ENCODE measurements at regions not wholly inside any gene's neighbourhood (a gene's known extent, or its start where the extent isn't known, plus 50 kb on each side); places are given as distances from the start of the nearest gene placed in this dataset.

- Mint-ChIP-seq H3K36me3 (ENCODE audit: insufficient read depth in 1 of 3, low read depth in 3 of 3) (no peaks in the 10 kb centered on the region; a peak in 1 of 7 replicates), H3K27me3 (ENCODE audit: low read depth) (peaks cover 1% of the 10 kb centered on the region; the same call in 1 of the 2 replicates), H3K9me3 (no peaks in the 10 kb centered on the region), H3K4me1 (no peaks in the 10 kb centered on the region; a peak in 1 of 4 replicates), H3K27ac (no peak overlapping the region), H3K4me3 (no peak overlapping the region)
- Histone ChIP-seq H3K23ac (ENCODE audit: insufficient read length, low read depth, low read length) (no peak overlapping the region), H3T11ph (ENCODE audit: low read length) (no peak overlapping the region), H3K79me1 (ENCODE audit: insufficient read depth, low read depth, low read length, poor library complexity, severe bottlenecking) (no peaks in the 10 kb centered on the region), H3K23me2 (ENCODE audit: insufficient read length, low read depth, low read length, poor library complexity, severe bottlenecking) (no peaks in the 10 kb centered on the region), H4K20me1 (ENCODE audit: control insufficient read depth, insufficient read depth, insufficient read length) (no peaks in the 10 kb centered on the region), H2BK120ac (ENCODE audit: low read depth, low read length, poor library complexity, severe bottlenecking) (no peak overlapping the region), H4K91ac (ENCODE audit: insufficient read length, low read depth, low read length) (no peak overlapping the region), H3K4ac (ENCODE audit: low read depth, low read length) (no peak overlapping the region), H2BK20ac (ENCODE audit: low read depth, low read length, poor library complexity, severe bottlenecking) (no peak overlapping the region), H4K5ac (ENCODE audit: insufficient read length, low read depth, low read length) (no peak overlapping the region), H3K9ac (ENCODE audit: extremely low read depth, insufficient read length, low read length) (no peak overlapping the region), H3K9me3 (ENCODE audit: control insufficient read depth, low read depth, low read length) (no peaks in the 10 kb centered on the region), H4K8ac (replicated peaks; ENCODE audit: insufficient read length, low read depth, low read length) (no peak overlapping the region), H3K4me1 (ENCODE audit: insufficient read depth, low read length) (no peaks in the 10 kb centered on the region; the same call in 1 of the 2 replicates), H2AFZ (ENCODE audit: low read length) (no peak overlapping the region), H3K27me3 (ENCODE audit: insufficient read depth, low read length) (no peaks in the 10 kb centered on the region), H2BK5ac (ENCODE audit: insufficient read length, low read length) (no peak overlapping the region), H2BK15ac (ENCODE audit: low read depth, low read length) (no peak overlapping the region), H3K18ac (ENCODE audit: insufficient read length, low read depth, low read length) (no peak overlapping the region), H3K79me2 (ENCODE audit: insufficient read depth, low read length) (no peaks in the 10 kb centered on the region), H2AK5ac (ENCODE audit: insufficient read length, low read length) (no peak overlapping the region), H3K56ac (ENCODE audit: insufficient read length, low read depth, low read length) (no peak overlapping the region), H3K14ac (ENCODE audit: insufficient read depth, low read length) (no peak overlapping the region), H3K27ac (ENCODE audit: insufficient read length, low read depth, low read length) (no peak overlapping the region), H3K4me2 (ENCODE audit: insufficient read depth, insufficient read length, low read length) (no peak overlapping the region), H2BK12ac (ENCODE audit: insufficient read length, low read depth, low read length) (no peak overlapping the region)
- no CpG with 5 or more reads among the region's 1 CpG for WGBS (ENCODE audit: extremely low coverage, insufficient read length, low lambda C conversion rate)
- no peak for TF ChIP-seq CTCF (conservative IDR thresholded peaks at IDR 0.05)
- no peak for DNase-seq
Observed at GRCh38 chr5:5055712-5056111, 84.4 kb upstream of the ADAMTS16 start.

Measured in H9 (cell line).